ENCODE measurements at regions not wholly inside any gene's neighbourhood (a gene's known extent, or its start where the extent isn't known, plus 50 kb on each side); places are given as distances from the start of the nearest gene placed in this dataset.

DNA sequence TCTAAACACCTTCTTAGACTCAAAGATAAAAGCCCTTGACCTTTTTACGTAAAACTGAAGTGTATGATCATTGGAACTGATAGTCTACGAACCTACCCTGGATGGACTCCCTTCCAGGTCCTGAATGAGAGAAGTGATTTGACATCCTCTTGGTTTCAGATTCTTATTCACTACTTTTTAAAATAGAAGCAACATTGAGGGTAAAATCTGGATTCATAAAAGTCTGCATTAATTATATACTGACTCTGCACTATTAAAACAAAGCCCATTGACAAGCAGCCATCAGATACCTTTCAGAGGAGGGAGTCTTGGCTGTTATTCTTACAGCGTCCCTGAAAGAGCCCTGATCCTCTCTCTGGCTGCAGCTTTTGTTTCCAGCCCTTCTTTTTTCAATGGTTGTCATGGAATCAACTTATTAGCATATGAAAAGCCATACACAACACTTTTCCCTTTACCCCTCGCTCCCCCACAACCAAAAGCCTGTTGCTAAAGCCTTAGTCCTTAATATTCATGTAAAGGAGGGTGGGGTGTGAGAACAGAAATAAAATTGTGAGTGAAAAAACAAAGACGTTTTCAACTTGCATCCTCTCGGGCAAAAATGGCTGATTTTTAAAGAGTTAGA, 270.0 kb upstream of the MARCKS start:
- H3K79me2 ChIP-seq (ENCODE audit: insufficient read depth, low read length) = no peaks in the 10 kb centered on the region
- peaks cover 5 to 7% of the 10 kb centered on the region in 2 experiments; a peak in 2 of 4 replicates for H3K4me1 ChIP-seq (ENCODE audit: control insufficient read depth in 1 of 2, insufficient read depth in 2 of 2, low read length in 2 of 2)
- DNase-seq (ENCODE audit: low read depth, low spot score) (no peak), ATAC-seq (no peak)
- no peaks in the 10 kb centered on the region for H3K9me2 ChIP-seq (ENCODE audit: insufficient read depth)
- ChIA-PET RAD21 (ENCODE audit: low non-redundant PET in 1 of 2, low total read pairs in 2 of 2, uncharacterized antibody in 2 of 2, unreplicated experiment in 2 of 2) (no interaction called here), POLR2A (no interaction called here), CTCF (no interaction called here)
- no TSS peak for BruUV-seq (replicated peaks)
- H3K9ac ChIP-seq (ENCODE audit: low read length) = no peak overlapping the region
- H3K27ac ChIP-seq (ENCODE audit: low read depth, low read length) = no peak overlapping the region
- intact Hi-C loops (cut with micrococcal nuclease) = loop anchor here (10.0 kb wide), 1 partner anchor 812 kb away; no protein-coding TSS in a partner anchor
- H2AFZ ChIP-seq (ENCODE audit: low read depth, low read length, poor library complexity, severe bottlenecking) = no peak overlapping the region
- TF ChIP-seq, protein P1, sequence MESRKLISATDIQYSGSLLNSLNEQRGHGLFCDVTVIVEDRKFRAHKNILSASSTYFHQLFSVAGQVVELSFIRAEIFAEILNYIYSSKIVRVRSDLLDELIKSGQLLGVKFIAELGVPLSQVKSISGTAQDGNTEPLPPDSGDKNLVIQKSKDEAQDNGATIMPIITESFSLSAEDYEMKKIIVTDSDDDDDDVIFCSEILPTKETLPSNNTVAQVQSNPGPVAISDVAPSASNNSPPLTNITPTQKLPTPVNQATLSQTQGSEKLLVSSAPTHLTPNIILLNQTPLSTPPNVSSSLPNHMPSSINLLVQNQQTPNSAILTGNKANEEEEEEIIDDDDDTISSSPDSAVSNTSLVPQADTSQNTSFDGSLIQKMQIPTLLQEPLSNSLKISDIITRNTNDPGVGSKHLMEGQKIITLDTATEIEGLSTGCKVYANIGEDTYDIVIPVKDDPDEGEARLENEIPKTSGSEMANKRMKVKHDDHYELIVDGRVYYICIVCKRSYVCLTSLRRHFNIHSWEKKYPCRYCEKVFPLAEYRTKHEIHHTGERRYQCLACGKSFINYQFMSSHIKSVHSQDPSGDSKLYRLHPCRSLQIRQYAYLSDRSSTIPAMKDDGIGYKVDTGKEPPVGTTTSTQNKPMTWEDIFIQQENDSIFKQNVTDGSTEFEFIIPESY (IDR thresholded peaks at IDR 0.05; ENCODE audit: extremely low read depth, insufficient replicate concordance, low read length) = no peak
- TF ChIP-seq EGR1 (IDR thresholded peaks at IDR 0.05; ENCODE audit: low read depth) (no peak), RAD21 (IDR thresholded peaks at IDR 0.05; ENCODE audit: low read depth) (no peak), EZH2phosphoT487 (IDR thresholded peaks at IDR 0.05; ENCODE audit: borderline replicate concordance) (no peak), MAX (IDR thresholded peaks at IDR 0.05) (no peak), ZNF274 (IDR thresholded peaks at IDR 0.05; ENCODE audit: low read depth, low read length) (no peak)
- H4K20me1 ChIP-seq (ENCODE audit: insufficient read depth) = no peaks in the 10 kb centered on the region
- no peak overlapping the region for H3K4me2 ChIP-seq (ENCODE audit: low read length)
- H3K36me3 ChIP-seq (ENCODE audit: control insufficient read depth in 1 of 2, insufficient read depth in 2 of 2, low read length in 2 of 2) = no peaks in the 10 kb centered on the region
- no peak overlapping the region for H3K4me3 ChIP-seq (replicated peaks in 1 of 2; ENCODE audit: low read depth in 1 of 2, low read length in 2 of 2)
- H3K27me3 ChIP-seq (ENCODE audit: insufficient read depth, low read length) = no peaks in the 10 kb centered on the region
- no peaks in the 10 kb centered on the region for H3K9me3 ChIP-seq (ENCODE audit: control insufficient read depth in 1 of 2, insufficient read depth in 1 of 2, low read depth in 1 of 2, low read length in 2 of 2)

DNA sequence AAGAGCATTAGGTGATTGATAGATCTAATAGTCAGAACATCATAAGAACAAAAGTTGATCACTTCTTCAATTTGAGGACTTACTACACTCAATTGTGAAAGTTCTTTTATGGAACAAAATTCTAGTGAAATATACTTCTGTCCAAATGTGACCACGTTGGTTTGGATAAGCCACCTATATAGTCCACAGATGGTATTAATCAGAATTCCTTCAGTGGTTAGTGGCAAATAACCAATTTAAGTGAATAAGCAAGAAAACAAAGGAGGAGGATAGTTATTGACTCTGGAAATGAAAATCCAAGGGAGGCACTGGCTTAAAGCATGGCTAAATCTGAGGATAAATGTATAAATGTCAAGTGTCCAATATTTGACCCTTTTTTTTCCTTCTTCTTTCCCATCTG, 268.5 kb upstream of the MARCKS start:
- ChIA-PET RAD21 (ENCODE audit: low non-redundant PET in 1 of 2, low total read pairs in 2 of 2, uncharacterized antibody in 2 of 2, unreplicated experiment in 2 of 2) (no interaction called here), POLR2A (no interaction called here), CTCF (no interaction called here)
- no TSS peak for BruUV-seq (replicated peaks)
- Histone ChIP-seq H3K4me2 (ENCODE audit: low read length) (no peak overlapping the region), H4K20me1 (ENCODE audit: insufficient read depth) (no peaks in the 10 kb centered on the region), H3K4me3 (replicated peaks in 1 of 2; ENCODE audit: low read depth in 1 of 2, low read length in 2 of 2) (no peak overlapping the region), H3K27me3 (ENCODE audit: insufficient read depth, low read length) (no peaks in the 10 kb centered on the region), H3K9ac (ENCODE audit: low read length) (no peak overlapping the region), H2AFZ (ENCODE audit: low read depth, low read length, poor library complexity, severe bottlenecking) (no peak overlapping the region), H3K4me1 (ENCODE audit: control insufficient read depth in 1 of 2, insufficient read depth in 2 of 2, low read length in 2 of 2) (peaks cover 10 to 12% of the 10 kb centered on the region in 2 experiments; a peak in 2 of 4 replicates), H3K9me3 (ENCODE audit: control insufficient read depth in 1 of 2, insufficient read depth in 1 of 2, low read depth in 1 of 2, low read length in 2 of 2) (no peaks in the 10 kb centered on the region), H3K36me3 (ENCODE audit: control insufficient read depth in 1 of 2, insufficient read depth in 2 of 2, low read length in 2 of 2) (no peaks in the 10 kb centered on the region), H3K79me2 (ENCODE audit: insufficient read depth, low read length) (no peaks in the 10 kb centered on the region), H3K27ac (ENCODE audit: low read depth, low read length) (no peak overlapping the region), H3K9me2 (ENCODE audit: insufficient read depth) (no peaks in the 10 kb centered on the region)
- ATAC-seq (no peak), DNase-seq (ENCODE audit: low read depth, low spot score) (no peak)
- intact Hi-C loops (cut with micrococcal nuclease) = loop anchor here (10.0 kb wide), 1 partner anchor 814 kb away; no protein-coding TSS in a partner anchor
- TF ChIP-seq POLR2A (IDR thresholded peaks at IDR 0.05; ENCODE audit: borderline replicate concordance, extremely low read depth, insufficient read depth, insufficient read length) (no peak), POLR2AphosphoS5 (IDR thresholded peaks at IDR 0.05; ENCODE audit: low read depth, low read length) (no peak), SP1 (IDR thresholded peaks at IDR 0.05; ENCODE audit: low read depth) (no peak), ELF1 (IDR thresholded peaks at IDR 0.05; ENCODE audit: borderline replicate concordance, low read depth) (no peak), MAX (IDR thresholded peaks at IDR 0.05) (no peak)
- TF ChIP-seq, protein P2, sequence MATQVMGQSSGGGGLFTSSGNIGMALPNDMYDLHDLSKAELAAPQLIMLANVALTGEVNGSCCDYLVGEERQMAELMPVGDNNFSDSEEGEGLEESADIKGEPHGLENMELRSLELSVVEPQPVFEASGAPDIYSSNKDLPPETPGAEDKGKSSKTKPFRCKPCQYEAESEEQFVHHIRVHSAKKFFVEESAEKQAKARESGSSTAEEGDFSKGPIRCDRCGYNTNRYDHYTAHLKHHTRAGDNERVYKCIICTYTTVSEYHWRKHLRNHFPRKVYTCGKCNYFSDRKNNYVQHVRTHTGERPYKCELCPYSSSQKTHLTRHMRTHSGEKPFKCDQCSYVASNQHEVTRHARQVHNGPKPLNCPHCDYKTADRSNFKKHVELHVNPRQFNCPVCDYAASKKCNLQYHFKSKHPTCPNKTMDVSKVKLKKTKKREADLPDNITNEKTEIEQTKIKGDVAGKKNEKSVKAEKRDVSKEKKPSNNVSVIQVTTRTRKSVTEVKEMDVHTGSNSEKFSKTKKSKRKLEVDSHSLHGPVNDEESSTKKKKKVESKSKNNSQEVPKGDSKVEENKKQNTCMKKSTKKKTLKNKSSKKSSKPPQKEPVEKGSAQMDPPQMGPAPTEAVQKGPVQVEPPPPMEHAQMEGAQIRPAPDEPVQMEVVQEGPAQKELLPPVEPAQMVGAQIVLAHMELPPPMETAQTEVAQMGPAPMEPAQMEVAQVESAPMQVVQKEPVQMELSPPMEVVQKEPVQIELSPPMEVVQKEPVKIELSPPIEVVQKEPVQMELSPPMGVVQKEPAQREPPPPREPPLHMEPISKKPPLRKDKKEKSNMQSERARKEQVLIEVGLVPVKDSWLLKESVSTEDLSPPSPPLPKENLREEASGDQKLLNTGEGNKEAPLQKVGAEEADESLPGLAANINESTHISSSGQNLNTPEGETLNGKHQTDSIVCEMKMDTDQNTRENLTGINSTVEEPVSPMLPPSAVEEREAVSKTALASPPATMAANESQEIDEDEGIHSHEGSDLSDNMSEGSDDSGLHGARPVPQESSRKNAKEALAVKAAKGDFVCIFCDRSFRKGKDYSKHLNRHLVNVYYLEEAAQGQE (IDR thresholded peaks at IDR 0.05; ENCODE audit: low read depth) = no peak
- TF ChIP-seq, protein P1 (IDR thresholded peaks at IDR 0.05; ENCODE audit: extremely low read depth, insufficient replicate concordance, low read length) = no peak
